H1 (cell line): ENCODE measurements at regions not wholly inside any gene's neighbourhood (a gene's known extent, or its start where the extent isn't known, plus 50 kb on each side); places are given as distances from the start of the nearest gene placed in this dataset.

ENCODE experiments used
- CTCF ChIA-PET: fragments of 300-600 bp; sonication (Branson Sonifier 250); formaldehyde crosslinking; loops from one replicate; lab custom pipeline; 2021; ENCODE audit not compliant: partially characterized antibody; lab: Charles Lee
- POLR2A ChIA-PET: fragments of 300-600 bp; sonication (Branson Sonifier 250); formaldehyde crosslinking; loops from one replicate; lab custom pipeline; 2021; ENCODE audit warnings: inconsistent platforms; ENCODE audit not compliant: partially characterized antibody; lab: Charles Lee
- DNase-seq, 2 experiments: peaks; one replicate each; pipeline versions ENCODE4 v3.0.0 to v3.0.0-alpha.2; 2010 to 2022; ENCODE audit warnings: low spot score in 2 of 2, low read depth in 1 of 2, mixed read lengths in 1 of 2
- FAIRE-seq: peaks from 2 replicates; lab custom pipeline; 2011; peaks lifted over from hg19 to GRCh38; lab: Jason Lieb, UNC
- H2AFZ ChIP-seq: 2 replicates; pipeline ENCODE4 v1.8.1; 2012; ENCODE audit warnings: low read length, inconsistent platforms
- H2AK5ac ChIP-seq: 2 replicates; pipeline ENCODE4 v1.6.1; 2013; ENCODE audit warnings: low read depth, low read length
- H2BK120ac ChIP-seq: replicated peaks from 2 replicates; pipeline ENCODE3; 2013; ENCODE audit warnings: low read depth, low read length, inconsistent platforms
- H2BK12ac ChIP-seq: 2 replicates; pipeline ENCODE4 v1.6.1; 2013; ENCODE audit warnings: low read depth, low read length
- H2BK15ac ChIP-seq: 2 replicates; pipeline ENCODE4 v1.6.1; 2013; ENCODE audit warnings: low read length
- H2BK20ac ChIP-seq: 2 replicates; pipeline ENCODE4 v1.6.1; 2013; ENCODE audit warnings: low read length
- H2BK5ac ChIP-seq: 2 replicates; pipeline ENCODE4 v1.6.1; 2013; ENCODE audit warnings: low read depth, low read length
- H3K14ac ChIP-seq: 2 replicates; pipeline ENCODE4 v1.6.1; 2013; ENCODE audit warnings: inconsistent platforms; ENCODE audit not compliant: insufficient read length
- H3K18ac ChIP-seq: 2 replicates; pipeline ENCODE4 v1.6.1; 2013; ENCODE audit warnings: low read length; ENCODE audit errors: extremely low read depth
- H3K23ac ChIP-seq: 2 replicates; pipeline ENCODE4 v1.6.1; 2013; ENCODE audit warnings: inconsistent platforms; ENCODE audit not compliant: insufficient read length
- H3K23me2 ChIP-seq: 2 replicates; pipeline ENCODE4 v1.6.1; 2013; ENCODE audit warnings: low read depth, low read length
- H3K27ac ChIP-seq: 2 replicates; pipeline ENCODE4 v1.6.1; 2011; ENCODE audit warnings: low read depth, low read length, inconsistent platforms
- H3K27me3 ChIP-seq, 4 experiments: replicated peaks in 1 of 4; 1 replicate in 1 of 4; 2 replicates in 3 of 4; pipeline versions ENCODE4 v1.6.1 to v1.8.1; 2011 to 2013; ENCODE audit warnings: low read length in 3 of 4, mild to moderate bottlenecking in 3 of 4, inconsistent platforms in 2 of 4, mixed read lengths in 2 of 4, moderate library complexity in 1 of 4; ENCODE audit not compliant: control insufficient read depth in 3 of 4, insufficient read depth in 3 of 4; ENCODE audit errors: extremely low read depth in 1 of 4
- H3K36me3 ChIP-seq, 4 experiments: 2 replicates each; pipeline versions ENCODE4 v1.6.1 to v1.8.1; 2011 to 2013; ENCODE audit warnings: mild to moderate bottlenecking in 4 of 4, low read length in 3 of 4, moderate library complexity in 2 of 4, control low read depth in 1 of 4, inconsistent platforms in 1 of 4; ENCODE audit not compliant: insufficient read depth in 4 of 4, control insufficient read depth in 2 of 4
- H3K4ac ChIP-seq: replicated peaks from 2 replicates; pipeline ENCODE3; 2013; ENCODE audit warnings: low read length, low read depth, mixed read lengths, inconsistent platforms; ENCODE audit not compliant: insufficient read length
- H3K4me1 ChIP-seq, 4 experiments: replicated peaks in 1 of 4; 1 replicate in 1 of 4; 2 replicates in 3 of 4; pipeline versions ENCODE4 v1.6.1 to v1.8.1; 2011 to 2013; ENCODE audit warnings: low read length in 3 of 4, inconsistent platforms in 2 of 4, mixed read lengths in 1 of 4; ENCODE audit not compliant: insufficient read depth in 4 of 4, control insufficient read depth in 3 of 4
- H3K4me2 ChIP-seq, 2 experiments: 2 replicates each; pipeline versions ENCODE4 v1.6.1 to v1.8.1; 2011 to 2013; ENCODE audit warnings: low read depth in 2 of 2, low read length in 2 of 2, control low read depth in 1 of 2, inconsistent platforms in 1 of 2, mild to moderate bottlenecking in 1 of 2; ENCODE audit not compliant: insufficient read depth in 1 of 2
- H3K4me3 ChIP-seq, 4 experiments: fragments of 200-600, 300-600 bp in 1 of 4; sonication (generic), shearing (Covaris generic), sonication (Bioruptor Twin) in 1 of 4; 2 replicates each; pipeline versions ENCODE4 v1.5.1 to v1.8.1; 2011 to 2016; ENCODE audit warnings: low read length in 4 of 4, low read depth in 3 of 4, control low read depth in 2 of 4, inconsistent platforms in 2 of 4, mild to moderate bottlenecking in 2 of 4, mixed read lengths in 1 of 4, moderate library complexity in 1 of 4; ENCODE audit not compliant: insufficient read depth in 2 of 4; ENCODE audit errors: extremely low read depth in 1 of 4
- H3K56ac ChIP-seq: replicated peaks from 2 replicates; pipeline ENCODE3; 2013; ENCODE audit warnings: low read depth, mild to moderate bottlenecking, mixed read lengths, low read length, inconsistent platforms; ENCODE audit not compliant: insufficient read length
- H3K79me1 ChIP-seq: 2 replicates; pipeline ENCODE4 v1.6.1; 2013; ENCODE audit warnings: low read depth, low read length, control low read depth
- H3K79me2 ChIP-seq, 2 experiments: 2 replicates each; pipeline versions ENCODE4 v1.6.1 to v1.8.1; 2012 to 2013; ENCODE audit warnings: low read length in 2 of 2, mild to moderate bottlenecking in 2 of 2, inconsistent platforms in 1 of 2; ENCODE audit not compliant: insufficient read depth in 2 of 2, control insufficient read depth in 1 of 2
- H3K9ac ChIP-seq, 4 experiments: replicated peaks in 1 of 4; 1 replicate in 1 of 4; 2 replicates in 3 of 4; pipeline versions ENCODE4 v1.6.1 to v1.8.1; 2011 to 2013; ENCODE audit warnings: low read depth in 3 of 4, low read length in 3 of 4, control low read depth in 2 of 4, mild to moderate bottlenecking in 2 of 4, moderate library complexity in 2 of 4, inconsistent platforms in 1 of 4; ENCODE audit errors: extremely low read depth in 1 of 4
- H3K9me3 ChIP-seq, 2 experiments: 2 replicates each; pipeline versions ENCODE4 v1.6.1 to v1.8.1; 2012 to 2013; ENCODE audit warnings: mild to moderate bottlenecking in 2 of 2, moderate library complexity in 2 of 2, control low read depth in 1 of 2, inconsistent platforms in 1 of 2, low read depth in 1 of 2, low read length in 1 of 2, mixed read lengths in 1 of 2; ENCODE audit not compliant: insufficient read depth in 2 of 2
- H4K20me1 ChIP-seq, 2 experiments: replicated peaks in 1 of 2; 2 replicates each; pipeline versions ENCODE3 to v1.8.1; 2011 to 2013; ENCODE audit warnings: inconsistent platforms in 2 of 2, low read length in 2 of 2, mild to moderate bottlenecking in 1 of 2; ENCODE audit not compliant: insufficient read depth in 2 of 2, control insufficient read depth in 1 of 2
- H4K5ac ChIP-seq: 2 replicates; pipeline ENCODE4 v1.6.1; 2013; ENCODE audit warnings: low read length, low read depth, mixed read lengths, inconsistent platforms; ENCODE audit not compliant: insufficient read length
- H4K8ac ChIP-seq: 2 replicates; pipeline ENCODE4 v1.8.0; 2013; ENCODE audit warnings: mild to moderate bottlenecking, moderate library complexity, low read length, inconsistent platforms; ENCODE audit not compliant: insufficient read depth; ENCODE audit errors: extremely low read depth
- H4K91ac ChIP-seq: replicated peaks from 2 replicates; pipeline ENCODE3; 2013; ENCODE audit warnings: low read length, mixed read lengths, inconsistent platforms; ENCODE audit not compliant: insufficient read length
- CHD2 ChIP-seq: IDR thresholded peaks from 2 replicates; pipeline ENCODE4 v1.6.1; 2012; ENCODE audit warnings: low read length, improper control_type of control experiment
- PHF8 ChIP-seq: fragments of 200-600 bp; sonication (generic); conservative IDR thresholded peaks from 2 replicates; pipeline ENCODE4 v1.7.1; 2012; ENCODE audit warnings: low read depth, mild to moderate bottlenecking, inconsistent platforms, low read length, moderate library complexity
- RAD21 ChIP-seq, 2 experiments: IDR thresholded peaks in 1 of 2; conservative IDR thresholded peaks in 1 of 2; 2 replicates each; pipeline ENCODE4 v1.6.1; 2011; ENCODE audit warnings: low read depth in 2 of 2, low read length in 2 of 2, improper control_type of control experiment in 1 of 2, inconsistent platforms in 1 of 2, mild to moderate bottlenecking in 1 of 2, moderate library complexity in 1 of 2
- SP4 ChIP-seq: IDR thresholded peaks from 2 replicates; pipeline ENCODE4 v1.6.1; 2012; ENCODE audit warnings: low read length, inconsistent platforms
- TAF7 ChIP-seq: optimal IDR thresholded peaks from 2 replicates; pipeline ENCODE3; 2011; ENCODE audit warnings: low read depth, mild to moderate bottlenecking, inconsistent platforms, low read length, moderate library complexity, borderline replicate concordance
- WGBS, 2 experiments: shearing (Covaris generic) in 1 of 2; methylation state at CpG; one replicate each; pipeline versions ENCODE4 v1.1.6 to v1.1.7; 2013 to 2015; ENCODE audit warnings: low lambda C conversion rate in 2 of 2, mixed read lengths in 2 of 2, inconsistent platforms in 1 of 2, low coverage in 1 of 2, missing lambda C conversion rate in 1 of 2; ENCODE audit not compliant: insufficient replicate concordance in 2 of 2, insufficient coverage in 1 of 2, insufficient read length in 1 of 2; ENCODE audit errors: extremely low coverage in 1 of 2, missing lambda C conversion rate in 1 of 2; 5-methylcytosine and 5-hydroxymethylcytosine counted together
- TF ChIP-seq, protein P1 (sequence below): IDR thresholded peaks from 2 replicates; pipeline ENCODE4 v1.6.1; 2012; ENCODE audit warnings: inconsistent platforms
- TF ChIP-seq, protein P2 (sequence below): IDR thresholded peaks from 2 replicates; pipeline ENCODE4 v1.6.1; 2011; ENCODE audit warnings: low read length, improper control_type of control experiment

DNA sequence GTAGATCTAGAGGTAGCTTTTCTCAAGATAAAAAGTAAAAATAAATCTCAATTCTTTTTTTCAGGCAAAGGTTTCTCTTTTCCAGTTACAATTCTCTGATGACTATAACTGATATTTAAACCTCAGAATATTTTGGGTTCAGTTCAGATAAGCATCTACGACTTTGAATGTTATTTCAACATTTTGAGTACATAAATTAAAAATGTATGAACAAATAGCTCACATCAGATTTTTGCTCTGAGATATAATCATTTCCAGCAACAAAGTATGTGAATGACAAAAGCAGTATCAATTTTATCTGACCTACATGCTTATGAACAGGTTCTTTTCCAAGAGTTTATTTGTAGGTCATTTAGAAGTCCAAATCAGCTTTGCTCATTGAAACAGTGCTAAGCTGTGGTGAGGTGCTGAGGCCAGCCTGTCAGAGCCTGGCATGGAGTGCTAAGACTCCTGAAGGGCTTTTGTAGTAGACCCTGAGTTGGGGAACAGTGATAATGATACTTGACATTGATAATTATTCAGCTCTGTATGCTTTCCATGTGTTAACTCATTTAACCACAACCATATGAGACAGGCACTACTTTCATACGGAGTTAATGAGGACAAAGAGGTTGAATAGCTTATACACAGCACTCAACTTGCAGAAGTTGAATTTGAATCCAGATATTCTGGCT is 205.0 kb upstream of the DCN start:
- no peak for DNase-seq
- no peak overlapping the region for H2BK15ac ChIP-seq
- H3K79me1 ChIP-seq: no peaks in the 10 kb centered on the region
- H3K4me3 ChIP-seq: no peak overlapping the region
- no peaks in the 10 kb centered on the region for H3K27me3 ChIP-seq
- no peak overlapping the region for H4K91ac ChIP-seq
- CTCF ChIA-PET: interaction anchor here (0.6 to 1.3 kb wide), 5 partner anchors 36 to 1276 kb away, joined by 3 to 7 read pairs (median 3); no protein-coding TSS in a partner anchor
- TF ChIP-seq, protein P1, sequence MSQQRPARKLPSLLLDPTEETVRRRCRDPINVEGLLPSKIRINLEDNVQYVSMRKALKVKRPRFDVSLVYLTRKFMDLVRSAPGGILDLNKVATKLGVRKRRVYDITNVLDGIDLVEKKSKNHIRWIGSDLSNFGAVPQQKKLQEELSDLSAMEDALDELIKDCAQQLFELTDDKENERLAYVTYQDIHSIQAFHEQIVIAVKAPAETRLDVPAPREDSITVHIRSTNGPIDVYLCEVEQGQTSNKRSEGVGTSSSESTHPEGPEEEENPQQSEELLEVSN: no peak
- no peak for TF ChIP-seq PHF8
- no peak for TF ChIP-seq RAD21 (IDR thresholded peaks at IDR 0.05 in 1 of 2, conservative IDR thresholded peaks at IDR 0.05 in 1 of 2; ENCODE audit: low read depth in 2 of 2, low read length in 2 of 2)
- no peak for TF ChIP-seq TAF7
- TF ChIP-seq CHD2: no peak
- TF ChIP-seq SP4: no peak
- TF ChIP-seq, protein P2, sequence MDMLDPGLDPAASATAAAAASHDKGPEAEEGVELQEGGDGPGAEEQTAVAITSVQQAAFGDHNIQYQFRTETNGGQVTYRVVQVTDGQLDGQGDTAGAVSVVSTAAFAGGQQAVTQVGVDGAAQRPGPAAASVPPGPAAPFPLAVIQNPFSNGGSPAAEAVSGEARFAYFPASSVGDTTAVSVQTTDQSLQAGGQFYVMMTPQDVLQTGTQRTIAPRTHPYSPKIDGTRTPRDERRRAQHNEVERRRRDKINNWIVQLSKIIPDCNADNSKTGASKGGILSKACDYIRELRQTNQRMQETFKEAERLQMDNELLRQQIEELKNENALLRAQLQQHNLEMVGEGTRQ: no peak
- TF ChIP-seq, all 59 proteins: peak for 0
- H2AK5ac ChIP-seq: no peak overlapping the region
- H3K23ac ChIP-seq: no peak overlapping the region
- H2BK120ac ChIP-seq: no peak overlapping the region
- no peak overlapping the region for H3K14ac ChIP-seq
- H3K56ac ChIP-seq: no peak overlapping the region
- H3K23me2 ChIP-seq: no peaks in the 10 kb centered on the region
- no peak overlapping the region for H3K9ac ChIP-seq
- H3K27ac ChIP-seq: no peak overlapping the region
- no peak overlapping the region; the same call in 1 of the 2 replicates for H2AFZ ChIP-seq
- no peaks in the 10 kb centered on the region for H3K9me3 ChIP-seq
- H3K79me2 ChIP-seq: no peaks in the 10 kb centered on the region
- H4K8ac ChIP-seq: no peak overlapping the region
- H3K4ac ChIP-seq: no peak overlapping the region
- 92% methylated on average over 2 of the region's 2 CpGs; no CpG with 5 or more reads in 1 of the 2 experiments for WGBS, 2 experiments
- H4K20me1 ChIP-seq: no peaks in the 10 kb centered on the region
- POLR2A ChIA-PET: no interaction called here
- no peak overlapping the region for H2BK5ac ChIP-seq
- H2BK12ac ChIP-seq: no peak overlapping the region
- no peak for FAIRE-seq
- H4K5ac ChIP-seq: no peak overlapping the region
- 0 out of 7 replicates have a peak, but pooled peaks cover 0 to 2% (median 0%) of the 10 kb centered on the region in 4 experiments for H3K4me1 ChIP-seq
- no peaks in the 10 kb centered on the region for H3K36me3 ChIP-seq
- H2BK20ac ChIP-seq: no peak overlapping the region
- H3K4me2 ChIP-seq: no peak overlapping the region
- no peak overlapping the region for H3K18ac ChIP-seq
